ENCODE measurements at regions not wholly inside any gene's neighbourhood (a gene's known extent, or its start where the extent isn't known, plus 50 kb on each side); places are given as distances from the start of the nearest gene placed in this dataset.
"Not testable (repeated sequence)": the region's sequence is repeated elsewhere in the genome, so short reads cannot be mapped to it uniquely, and the experiment has no call there.

DNA sequence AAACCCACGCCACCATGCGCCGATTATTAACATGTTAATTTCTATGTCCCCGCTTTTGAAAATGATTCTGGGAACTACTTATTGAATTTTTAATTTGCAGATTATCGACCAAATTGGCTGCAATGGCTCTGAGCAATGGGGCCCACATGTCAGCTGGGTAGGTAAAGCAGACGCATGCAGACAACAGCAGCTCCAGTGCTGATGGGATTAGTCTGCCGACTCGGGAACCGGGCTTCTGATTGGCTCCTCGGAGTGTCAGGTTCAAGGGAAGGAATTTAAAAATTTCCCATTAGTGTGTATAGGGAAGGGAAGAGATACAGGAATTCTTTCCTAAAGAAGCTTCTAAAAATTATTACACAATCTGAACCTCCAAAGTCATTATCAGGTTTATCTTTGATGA is 77.4 kb upstream of the PPARGC1A start:
- H3K27me3 Mint-ChIP-seq (ENCODE audit: low read depth), result no peaks in the 10 kb centered on the region
- H3K4me1 Mint-ChIP-seq (ENCODE audit: low read depth), result no peaks in the 10 kb centered on the region
- no peaks in the 10 kb centered on the region for H3K36me3 Mint-ChIP-seq (ENCODE audit: low read depth)
- DNase-seq (ENCODE audit: low spot score), result no peak
- H3K4me3 Mint-ChIP-seq, result no peak overlapping the region
- no peak overlapping the region for H3K27ac Mint-ChIP-seq
- no peaks in the 10 kb centered on the region for H3K9me3 Mint-ChIP-seq

DNA sequence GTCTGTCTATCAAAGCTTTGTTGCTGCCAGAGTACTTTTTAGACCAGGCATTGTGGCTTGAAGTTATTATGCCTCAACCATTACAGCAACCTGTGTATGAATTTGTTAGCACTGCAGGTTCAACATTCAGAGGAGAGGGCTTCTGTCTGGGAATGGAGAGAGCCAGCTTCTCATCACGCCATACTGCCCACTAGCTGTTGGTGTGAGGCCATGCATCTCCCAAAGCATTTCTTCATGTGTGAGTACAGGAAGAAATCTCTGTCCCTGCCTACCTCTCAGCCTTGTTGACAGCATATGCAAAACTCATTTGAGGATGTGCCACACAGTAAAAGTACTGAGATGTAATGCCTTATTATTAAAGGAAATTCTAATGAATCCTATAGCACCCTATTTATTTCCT is 76.9 kb upstream of the PPARGC1A start:
- Mint-ChIP-seq H3K27me3 (ENCODE audit: low read depth) (no peaks in the 10 kb centered on the region), H3K4me1 (ENCODE audit: low read depth) (no peaks in the 10 kb centered on the region), H3K4me3 (no peak overlapping the region), H3K36me3 (ENCODE audit: low read depth) (no peaks in the 10 kb centered on the region), H3K9me3 (no peaks in the 10 kb centered on the region), H3K27ac (no peak overlapping the region)
- no peak for DNase-seq (ENCODE audit: low spot score)

DNA sequence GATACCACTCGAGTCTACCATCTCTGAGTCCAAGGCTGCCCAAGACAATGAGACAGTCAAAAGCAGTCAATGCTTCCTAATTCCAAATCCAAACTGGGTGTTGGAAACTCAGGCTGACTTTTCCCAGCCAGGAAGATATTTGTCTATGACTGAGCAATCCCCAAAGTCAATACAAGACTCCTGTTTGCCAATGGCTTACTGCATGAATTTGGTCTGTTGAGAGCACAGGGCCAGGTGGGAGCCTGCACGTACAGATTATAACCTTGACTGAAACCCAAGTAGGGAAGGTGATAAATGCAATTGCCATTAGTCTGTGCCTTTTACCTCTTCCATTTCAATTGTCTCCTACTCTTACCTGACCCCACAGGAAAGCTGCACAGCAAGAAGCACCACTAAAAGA is 72.6 kb upstream of the PPARGC1A start:
- H3K9me3 Mint-ChIP-seq, result no peaks in the 10 kb centered on the region
- H3K27ac Mint-ChIP-seq, result no peak overlapping the region
- H3K27me3 Mint-ChIP-seq (ENCODE audit: low read depth), result no peaks in the 10 kb centered on the region

DNA sequence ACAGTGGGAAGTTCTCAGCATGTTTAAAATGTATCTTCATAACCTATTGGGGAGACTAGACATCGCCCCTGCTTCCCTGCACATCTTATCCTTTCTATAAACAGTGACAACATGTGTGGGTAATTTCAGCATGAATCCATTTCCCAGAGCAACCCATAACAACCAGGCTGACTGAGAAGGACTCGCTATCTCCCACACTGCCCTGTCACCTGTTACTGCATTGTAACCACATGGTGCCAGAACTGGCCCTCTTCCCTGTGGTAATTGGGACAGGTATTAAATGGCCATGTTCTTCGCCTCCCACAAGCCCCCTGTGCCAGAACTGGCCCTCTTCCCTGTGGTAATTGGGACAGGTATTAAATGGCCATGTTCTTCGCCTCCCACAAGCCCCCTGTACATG is 71.5 kb upstream of the PPARGC1A start:
- not testable (repeated sequence) for H3K36me3 Mint-ChIP-seq (ENCODE audit: low read depth); H3K4me1 Mint-ChIP-seq (ENCODE audit: low read depth); H3K27ac Mint-ChIP-seq; H3K9me3 Mint-ChIP-seq; DNase-seq (ENCODE audit: low spot score); H3K4me3 Mint-ChIP-seq; H3K27me3 Mint-ChIP-seq (ENCODE audit: low read depth)

More for the DNA sequence above, 72.6 kb upstream of the PPARGC1A start:
- Mint-ChIP-seq H3K4me3 (no peak overlapping the region), H3K4me1 (ENCODE audit: low read depth) (no peaks in the 10 kb centered on the region), H3K36me3 (ENCODE audit: low read depth) (no peaks in the 10 kb centered on the region)
- no peak for DNase-seq (ENCODE audit: low spot score)

DNA sequence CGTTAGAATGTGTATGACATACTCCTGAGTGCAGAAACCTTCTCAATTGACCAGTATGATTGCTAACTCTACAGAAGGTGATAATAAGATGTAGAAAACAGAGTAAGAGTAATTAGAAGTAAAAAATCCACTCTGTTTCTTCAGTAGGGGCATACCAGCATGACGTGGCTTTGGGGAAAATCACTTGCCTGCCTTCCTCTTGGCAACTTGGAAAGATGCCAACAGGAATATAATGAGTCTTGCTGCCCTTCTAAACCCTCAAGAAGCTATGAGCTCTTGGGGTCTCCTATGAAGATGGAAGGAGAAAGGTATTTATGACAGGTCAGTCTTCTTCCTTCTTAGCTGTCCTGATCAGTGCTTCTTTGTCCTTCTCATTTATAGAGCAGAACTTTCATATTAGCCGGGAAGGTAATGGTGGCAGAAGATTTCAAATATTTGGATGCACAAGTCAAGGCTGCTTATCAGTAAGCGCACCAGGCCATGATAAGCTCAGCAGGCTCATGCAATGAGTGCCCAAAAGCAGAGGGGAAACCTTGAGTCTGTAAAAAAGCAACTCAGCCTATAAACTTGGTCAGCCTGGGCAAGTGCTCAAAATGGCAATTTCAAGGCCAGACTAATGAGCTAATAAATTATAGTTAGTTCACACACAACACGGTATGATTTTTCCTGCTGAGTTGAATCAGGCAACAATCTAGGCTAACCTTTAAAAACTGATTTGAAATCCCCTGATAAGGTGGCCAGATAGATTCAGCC is 69.7 kb upstream of the PPARGC1A start:
- Mint-ChIP-seq H3K9me3 (no peaks in the 10 kb centered on the region), H3K27me3 (ENCODE audit: low read depth) (no peaks in the 10 kb centered on the region), H3K27ac (no peak overlapping the region), H3K4me1 (ENCODE audit: low read depth) (no peaks in the 10 kb centered on the region), H3K4me3 (no peak overlapping the region), H3K36me3 (ENCODE audit: low read depth) (no peaks in the 10 kb centered on the region)
- no peak for DNase-seq (ENCODE audit: low spot score)

DNA sequence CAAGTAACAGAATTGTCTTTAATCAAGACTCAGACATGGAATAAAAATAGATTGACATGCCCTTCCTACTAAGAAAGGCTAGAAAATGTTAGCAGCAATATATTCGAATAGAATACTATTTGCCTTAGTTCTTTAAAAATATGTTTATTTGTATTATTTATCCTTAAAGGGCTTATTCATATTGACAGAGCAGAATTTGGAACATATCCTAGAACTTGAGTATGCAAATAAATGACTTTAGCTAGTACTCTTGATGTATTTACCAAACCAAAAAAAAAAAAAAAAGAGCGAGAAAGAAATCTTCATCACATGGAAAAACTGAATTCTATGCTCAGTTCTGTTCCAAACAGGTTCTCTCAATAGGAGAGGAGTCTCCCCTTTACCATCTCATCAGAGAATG is 68.9 kb upstream of the PPARGC1A start:
- no peak for DNase-seq (ENCODE audit: low spot score)
- H3K4me3 Mint-ChIP-seq, result no peak overlapping the region

DNA sequence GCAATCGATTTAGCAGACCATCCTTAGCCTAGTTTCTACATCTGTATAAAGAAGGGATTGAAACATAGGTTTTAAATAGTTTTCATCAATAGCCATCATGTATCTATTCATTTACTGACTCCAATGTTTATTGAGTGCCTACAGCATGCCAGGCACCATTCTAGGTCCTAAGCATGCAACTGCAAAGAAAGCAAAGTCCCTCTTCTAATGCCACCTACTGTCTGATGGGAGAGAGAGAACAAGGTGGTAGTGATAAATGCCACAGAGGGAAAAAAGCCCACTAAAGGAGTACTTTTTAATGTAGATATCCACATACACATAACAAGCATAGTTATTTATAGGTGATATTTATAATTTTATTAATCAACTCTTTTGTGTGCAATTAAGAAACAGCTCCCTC is 67.6 kb upstream of the PPARGC1A start:
- Mint-ChIP-seq H3K27ac (no peak overlapping the region), H3K36me3 (ENCODE audit: low read depth) (no peaks in the 10 kb centered on the region), H3K4me1 (ENCODE audit: low read depth) (no peaks in the 10 kb centered on the region), H3K4me3 (no peak overlapping the region), H3K9me3 (no peaks in the 10 kb centered on the region), H3K27me3 (ENCODE audit: low read depth) (no peaks in the 10 kb centered on the region)
- no peak for DNase-seq (ENCODE audit: low spot score)

More for the DNA sequence above, 68.9 kb upstream of the PPARGC1A start:
- Mint-ChIP-seq H3K36me3 (ENCODE audit: low read depth) (no peaks in the 10 kb centered on the region), H3K9me3 (no peaks in the 10 kb centered on the region), H3K27me3 (ENCODE audit: low read depth) (no peaks in the 10 kb centered on the region), H3K27ac (no peak overlapping the region), H3K4me1 (ENCODE audit: low read depth) (no peaks in the 10 kb centered on the region)

DNA sequence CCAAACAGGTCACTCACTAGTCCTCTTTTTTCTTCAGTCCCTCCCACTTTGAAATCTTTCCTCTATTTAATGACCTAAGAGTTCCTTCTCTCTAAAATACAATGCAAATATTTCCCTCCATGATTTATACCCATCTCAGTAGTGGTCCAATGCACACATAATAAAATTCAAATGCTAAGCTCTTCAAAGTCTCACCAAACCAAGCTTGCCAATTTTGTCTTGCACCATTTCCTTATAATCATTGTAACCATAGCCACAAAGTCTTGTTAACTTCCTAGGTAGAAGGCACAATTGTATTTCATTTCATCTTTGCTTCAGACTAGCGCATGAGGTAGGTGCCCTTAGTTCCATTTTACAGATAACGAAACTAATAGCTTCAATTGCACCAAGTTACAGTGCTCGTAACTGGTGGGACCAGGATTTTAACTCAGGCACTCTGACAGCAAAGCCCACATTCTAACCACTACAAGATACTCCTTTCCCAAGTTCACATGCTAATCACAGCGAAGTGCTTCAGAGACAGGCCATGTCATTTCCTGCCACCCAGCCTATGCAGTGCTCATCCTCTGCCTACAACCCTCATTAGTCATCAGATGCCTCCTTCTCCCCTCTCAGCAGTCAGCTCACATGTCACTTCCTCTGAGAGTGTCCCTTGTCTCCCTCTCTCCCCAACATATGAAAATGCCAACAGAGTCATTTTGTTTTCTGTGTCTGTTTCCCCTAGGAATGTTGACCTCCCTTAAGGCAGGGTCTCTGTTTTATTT is 66.9 kb upstream of the PPARGC1A start:
- H3K4me3 Mint-ChIP-seq, result no peak overlapping the region
- no peaks in the 10 kb centered on the region for H3K9me3 Mint-ChIP-seq
- no peaks in the 10 kb centered on the region for H3K4me1 Mint-ChIP-seq (ENCODE audit: low read depth)
- H3K36me3 Mint-ChIP-seq (ENCODE audit: low read depth), result no peaks in the 10 kb centered on the region
- DNase-seq (ENCODE audit: low spot score), result no peak
- no peak overlapping the region for H3K27ac Mint-ChIP-seq
- H3K27me3 Mint-ChIP-seq (ENCODE audit: low read depth), result no peaks in the 10 kb centered on the region

DNA sequence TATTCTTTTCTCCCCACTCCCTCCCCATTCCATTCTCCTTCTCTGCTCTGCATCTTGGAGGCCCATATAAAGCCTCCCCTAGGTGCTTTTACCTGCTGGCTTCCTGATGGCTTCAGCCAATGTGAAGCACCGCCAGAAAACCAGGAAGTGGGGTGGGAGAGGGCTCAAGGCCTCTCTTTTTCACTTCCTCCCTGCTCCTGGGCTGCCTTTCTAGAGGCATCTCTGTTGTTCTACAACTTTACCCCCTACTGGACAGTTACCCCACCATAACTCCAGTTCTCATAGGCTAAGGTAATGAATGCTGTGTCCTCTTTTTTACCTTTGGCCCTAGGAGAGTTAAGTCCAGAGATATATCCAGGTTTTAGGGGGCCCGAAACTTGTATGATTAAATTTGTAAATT is 62.4 kb upstream of the PPARGC1A start:
- H3K4me3 Mint-ChIP-seq, result no peak overlapping the region
- H3K4me1 Mint-ChIP-seq (ENCODE audit: low read depth), result no peaks in the 10 kb centered on the region
- no peaks in the 10 kb centered on the region for H3K27me3 Mint-ChIP-seq (ENCODE audit: low read depth)
- H3K9me3 Mint-ChIP-seq, result no peaks in the 10 kb centered on the region
- no peak for DNase-seq (ENCODE audit: low spot score)
- no peaks in the 10 kb centered on the region for H3K36me3 Mint-ChIP-seq (ENCODE audit: low read depth)
- H3K27ac Mint-ChIP-seq, result no peak overlapping the region

DNA sequence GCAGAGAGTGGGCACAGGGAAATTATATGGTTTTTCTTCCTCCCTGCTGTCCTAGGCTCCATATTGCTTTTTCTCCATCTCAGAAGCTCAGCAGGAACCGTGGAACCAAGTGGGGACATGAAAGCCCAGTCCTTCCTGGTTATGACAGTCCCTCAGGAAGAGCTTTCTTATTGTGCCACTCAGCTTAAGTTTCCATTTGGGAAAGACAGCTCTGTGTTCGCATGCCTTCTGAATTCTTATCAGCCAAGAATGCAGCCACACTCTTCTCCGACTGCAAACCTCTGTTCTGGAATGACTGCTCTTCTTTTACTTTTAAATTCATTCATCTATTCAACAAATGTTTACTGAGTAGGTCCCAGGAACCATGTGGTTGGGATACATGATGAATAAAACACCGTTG is 58.0 kb upstream of the PPARGC1A start:
- Mint-ChIP-seq H3K4me3 (no peak overlapping the region), H3K9me3 (no peaks in the 10 kb centered on the region), H3K27ac (no peak overlapping the region), H3K4me1 (ENCODE audit: low read depth) (no peaks in the 10 kb centered on the region), H3K27me3 (ENCODE audit: low read depth) (no peaks in the 10 kb centered on the region), H3K36me3 (ENCODE audit: low read depth) (no peaks in the 10 kb centered on the region)
- DNase-seq (ENCODE audit: low spot score), result no peak

DNA sequence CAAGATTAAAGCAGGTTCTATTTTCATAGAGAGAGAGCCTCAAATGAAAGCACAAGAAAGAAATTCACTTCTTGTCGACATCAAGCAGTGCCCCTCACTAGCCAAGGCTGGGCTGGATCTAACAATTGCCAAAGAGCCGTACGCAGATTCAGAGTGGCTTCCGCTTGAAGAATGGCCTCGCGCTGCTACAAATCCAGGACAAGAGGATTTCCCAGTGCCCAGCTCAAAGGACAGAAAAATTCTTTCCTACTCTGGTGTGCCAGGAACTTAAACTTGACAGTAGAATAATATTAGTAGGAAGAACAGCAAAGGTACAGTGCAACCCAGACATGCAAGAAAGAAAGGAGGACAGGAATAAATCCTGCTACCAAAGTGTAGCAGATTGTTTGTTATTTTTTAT is 56.5 kb upstream of the PPARGC1A start:
- Mint-ChIP-seq H3K27me3 (ENCODE audit: low read depth) (no peaks in the 10 kb centered on the region), H3K4me1 (ENCODE audit: low read depth) (no peaks in the 10 kb centered on the region), H3K27ac (no peak overlapping the region), H3K9me3 (no peaks in the 10 kb centered on the region), H3K4me3 (no peak overlapping the region), H3K36me3 (ENCODE audit: low read depth) (no peaks in the 10 kb centered on the region)
- DNase-seq (ENCODE audit: low spot score), result no peak

DNA sequence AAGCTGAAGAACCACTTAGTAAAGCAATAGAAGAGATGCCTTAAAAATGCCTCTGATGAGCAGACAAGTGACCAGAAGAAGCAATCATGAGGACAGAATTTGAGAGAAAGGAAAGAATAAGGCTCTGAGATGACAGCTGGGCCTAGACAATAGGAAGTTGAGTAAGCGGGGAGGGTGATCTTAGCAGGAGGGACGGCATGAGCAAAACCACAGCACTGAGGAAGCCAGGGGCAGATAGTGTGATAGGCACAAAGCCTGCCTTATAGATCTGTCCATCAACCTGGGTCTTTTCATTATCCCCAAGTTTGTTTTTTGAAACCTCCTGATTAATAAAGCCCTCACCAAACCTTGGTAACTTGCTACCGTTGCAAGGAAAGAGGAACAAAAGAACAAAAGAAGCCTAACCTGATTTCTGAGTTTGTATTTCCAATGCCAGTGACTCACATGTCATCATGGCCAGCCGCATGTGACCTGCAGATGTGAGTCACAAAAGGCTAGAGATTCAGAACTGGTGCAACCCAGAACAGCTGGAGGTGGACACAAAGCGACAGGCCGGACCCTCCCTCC is 55.7 kb upstream of the PPARGC1A start:
- Mint-ChIP-seq H3K36me3 (ENCODE audit: low read depth) (no peaks in the 10 kb centered on the region), H3K27me3 (ENCODE audit: low read depth) (no peaks in the 10 kb centered on the region), H3K4me3 (no peak overlapping the region), H3K27ac (no peak overlapping the region), H3K9me3 (no peaks in the 10 kb centered on the region), H3K4me1 (ENCODE audit: low read depth) (no peaks in the 10 kb centered on the region)
- no peak for DNase-seq (ENCODE audit: low spot score)

DNA sequence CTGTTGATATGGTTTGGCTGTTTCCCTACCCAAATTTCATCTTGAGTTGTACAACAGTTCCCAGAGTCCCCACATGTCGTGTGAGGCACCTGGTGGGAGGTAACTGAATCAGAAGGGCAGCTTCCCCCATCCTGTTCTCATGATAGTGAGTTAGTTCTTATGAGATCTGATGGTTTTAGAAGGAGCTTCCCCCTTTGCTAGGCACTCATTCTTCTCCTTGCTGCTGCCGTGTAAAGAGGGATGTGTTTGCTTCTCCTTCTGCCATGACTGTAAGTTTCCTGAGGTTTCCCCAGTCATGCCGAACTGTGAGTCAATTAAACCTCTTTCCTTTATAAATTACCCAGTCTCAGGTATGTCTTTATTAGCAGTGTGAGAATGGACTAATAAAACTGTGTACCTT is 54.7 kb upstream of the PPARGC1A start:
- not testable (repeated sequence) for H3K27ac Mint-ChIP-seq; DNase-seq (ENCODE audit: low spot score); H3K4me1 Mint-ChIP-seq (ENCODE audit: low read depth); H3K4me3 Mint-ChIP-seq; H3K9me3 Mint-ChIP-seq; H3K36me3 Mint-ChIP-seq (ENCODE audit: low read depth); H3K27me3 Mint-ChIP-seq (ENCODE audit: low read depth)

DNA sequence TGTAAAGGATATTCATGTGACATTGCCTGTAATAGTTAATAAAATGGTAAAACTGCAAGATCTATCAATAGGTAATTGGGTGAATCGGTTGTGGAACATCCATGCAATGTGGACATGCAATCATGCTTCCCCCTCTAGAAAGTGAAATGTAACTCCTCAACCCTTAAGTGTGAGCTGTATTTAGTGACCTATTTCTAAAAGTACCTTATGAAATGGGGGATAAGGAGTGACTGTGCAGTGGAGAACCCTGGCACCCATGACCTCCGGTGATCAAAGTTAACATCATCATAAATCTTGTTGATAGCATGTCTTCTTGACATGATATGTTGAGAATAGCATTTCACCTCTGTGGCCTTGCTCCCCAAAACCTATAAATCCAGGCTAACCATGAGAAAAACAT is 53.6 kb upstream of the PPARGC1A start:
- H3K36me3 Mint-ChIP-seq (ENCODE audit: low read depth), result no peaks in the 10 kb centered on the region
- DNase-seq (ENCODE audit: low spot score), result no peak
- no peaks in the 10 kb centered on the region for H3K9me3 Mint-ChIP-seq
- H3K27ac Mint-ChIP-seq, result no peak overlapping the region
- H3K4me1 Mint-ChIP-seq (ENCODE audit: low read depth), result no peaks in the 10 kb centered on the region
- no peaks in the 10 kb centered on the region for H3K27me3 Mint-ChIP-seq (ENCODE audit: low read depth)
- no peak overlapping the region for H3K4me3 Mint-ChIP-seq
